NCI-H2171 treated with DMSO at 0.1 percent for 48 hours (cell line): ENCODE measurements at regions not wholly inside any gene's neighbourhood (a gene's known extent, or its start where the extent isn't known, plus 50 kb on each side); places are given as distances from the start of the nearest gene placed in this dataset.

Experiments
- DNase-seq: peaks from one replicate; lab custom pipeline; 2025; lab: John Stamatoyannopoulos, UW

DNA sequence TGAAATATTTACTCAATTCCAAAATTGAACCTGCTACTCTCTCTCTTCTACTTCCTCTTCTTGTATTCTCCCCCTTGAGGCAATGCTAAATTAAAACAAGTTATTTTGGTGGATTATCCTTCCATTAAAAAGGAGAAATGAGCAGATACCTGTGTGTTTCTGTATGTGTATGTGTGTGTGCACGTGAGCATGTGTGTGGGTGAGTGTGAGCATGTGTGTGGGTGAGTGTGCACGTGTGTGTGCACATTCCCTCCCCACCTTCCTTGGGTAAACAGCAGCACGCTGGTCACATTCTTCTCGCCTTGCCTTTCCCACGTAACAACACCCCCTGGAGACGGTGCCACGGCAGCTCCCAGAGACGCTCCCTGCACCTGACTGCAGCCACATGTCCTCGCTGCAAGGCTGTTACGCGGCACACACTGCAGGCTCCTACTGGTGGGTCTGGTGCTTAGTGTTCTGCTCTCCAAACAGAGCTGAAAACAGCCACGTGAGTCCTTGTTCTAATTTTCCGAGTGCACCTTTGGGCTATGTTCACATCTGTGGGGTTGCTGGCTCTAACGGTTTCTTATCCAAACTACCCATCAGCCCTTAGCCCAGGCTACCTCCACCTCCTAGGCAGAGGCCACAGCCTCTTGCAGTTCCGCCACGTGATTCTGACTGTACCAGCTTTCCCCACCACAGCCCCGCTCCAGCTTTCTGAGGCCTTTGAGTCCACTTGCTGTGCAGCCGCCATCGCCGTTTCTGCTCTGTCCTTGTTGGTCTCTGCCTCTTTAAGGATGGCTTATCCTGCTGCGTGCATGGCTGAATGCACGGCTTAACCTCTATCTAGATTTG is 123.4 kb downstream of the CTTN start:
- DNase-seq = no peak

DNA sequence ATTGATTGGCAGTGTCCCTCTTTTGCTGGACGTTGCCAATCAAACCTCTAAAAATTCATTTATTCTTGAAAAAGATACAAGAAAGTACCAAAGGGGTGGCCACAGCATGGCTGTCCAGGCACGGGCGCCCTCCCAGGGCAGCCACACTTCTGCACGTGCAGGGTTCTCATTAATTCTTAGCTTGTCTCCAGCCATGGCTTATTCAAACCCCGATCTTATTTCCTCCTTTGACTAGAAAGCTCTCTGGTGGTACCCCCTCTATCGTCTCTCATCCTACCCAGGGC is 123.9 kb downstream of the CTTN start:
- DNase-seq = no peak

DNA sequence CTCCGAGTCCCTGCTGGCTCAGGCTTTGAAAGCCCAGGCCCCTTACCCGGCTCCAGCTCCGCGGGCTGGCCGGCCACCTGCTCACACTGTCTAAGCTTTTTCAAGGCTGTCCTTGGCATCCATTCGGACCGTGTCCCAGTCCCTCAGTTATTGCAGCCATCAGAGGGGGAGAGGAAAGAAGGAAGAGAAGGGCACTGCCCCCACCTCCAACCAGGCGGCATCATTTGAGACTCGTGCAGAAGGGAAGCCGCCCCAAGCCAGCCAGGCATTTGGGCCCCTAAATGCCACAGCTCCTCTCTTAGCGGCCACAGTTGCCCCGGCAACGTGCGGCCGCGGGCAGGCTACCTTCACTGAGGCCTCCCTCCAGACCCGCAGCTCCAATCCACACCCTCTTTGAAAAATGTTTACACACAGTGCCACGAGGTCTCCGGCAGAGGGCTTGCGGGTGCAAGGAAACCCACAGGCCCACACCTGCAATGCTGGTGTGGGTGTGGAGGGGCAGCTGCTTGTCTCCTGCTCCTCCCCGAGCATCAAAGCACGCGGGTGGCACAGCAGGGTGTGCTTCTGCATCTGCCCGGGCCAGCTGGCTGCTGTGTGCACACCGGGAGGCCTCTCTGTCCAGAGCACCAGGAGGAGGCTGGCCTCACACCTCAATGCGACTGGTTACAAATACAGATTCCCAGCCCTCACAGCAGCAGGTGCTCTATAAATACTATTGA is 124.4 kb downstream of the CTTN start:
- DNase-seq = peak; percentile 65

DNA sequence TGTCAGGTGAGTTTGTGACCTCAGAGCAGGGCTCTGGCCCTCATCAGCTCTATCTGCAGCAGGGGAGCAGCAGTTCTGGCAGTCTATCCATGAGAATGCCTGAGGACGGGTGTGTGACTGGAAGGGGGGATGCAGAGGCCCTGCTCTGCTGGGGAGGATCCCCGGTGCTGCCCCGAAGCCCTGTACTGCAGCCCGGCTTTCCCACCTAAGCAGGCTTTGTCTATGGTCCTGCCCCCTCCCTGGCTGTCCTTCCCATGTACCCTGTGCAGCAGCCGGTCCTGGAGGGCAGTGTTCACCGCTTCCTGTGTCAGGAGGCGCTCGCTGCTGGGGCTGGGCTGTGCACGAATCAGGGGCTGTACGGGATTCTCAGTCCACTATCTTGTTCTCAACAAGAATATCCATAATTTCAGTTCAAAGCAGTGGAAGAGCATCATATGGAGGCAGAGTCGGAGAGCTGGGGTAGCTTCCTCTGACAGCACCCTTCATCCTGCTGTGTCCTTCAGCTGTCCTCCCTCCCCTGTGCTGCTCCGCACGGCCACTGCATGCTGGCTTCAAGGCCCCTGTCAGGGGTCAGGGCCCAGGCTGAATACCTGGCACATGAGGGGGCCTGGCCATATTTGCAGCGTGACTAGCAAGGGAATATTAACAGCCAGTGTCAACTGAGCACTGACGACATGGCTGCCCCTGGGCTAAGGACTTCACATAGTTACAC is 125.2 kb downstream of the CTTN start:
- no peak for DNase-seq

DNA sequence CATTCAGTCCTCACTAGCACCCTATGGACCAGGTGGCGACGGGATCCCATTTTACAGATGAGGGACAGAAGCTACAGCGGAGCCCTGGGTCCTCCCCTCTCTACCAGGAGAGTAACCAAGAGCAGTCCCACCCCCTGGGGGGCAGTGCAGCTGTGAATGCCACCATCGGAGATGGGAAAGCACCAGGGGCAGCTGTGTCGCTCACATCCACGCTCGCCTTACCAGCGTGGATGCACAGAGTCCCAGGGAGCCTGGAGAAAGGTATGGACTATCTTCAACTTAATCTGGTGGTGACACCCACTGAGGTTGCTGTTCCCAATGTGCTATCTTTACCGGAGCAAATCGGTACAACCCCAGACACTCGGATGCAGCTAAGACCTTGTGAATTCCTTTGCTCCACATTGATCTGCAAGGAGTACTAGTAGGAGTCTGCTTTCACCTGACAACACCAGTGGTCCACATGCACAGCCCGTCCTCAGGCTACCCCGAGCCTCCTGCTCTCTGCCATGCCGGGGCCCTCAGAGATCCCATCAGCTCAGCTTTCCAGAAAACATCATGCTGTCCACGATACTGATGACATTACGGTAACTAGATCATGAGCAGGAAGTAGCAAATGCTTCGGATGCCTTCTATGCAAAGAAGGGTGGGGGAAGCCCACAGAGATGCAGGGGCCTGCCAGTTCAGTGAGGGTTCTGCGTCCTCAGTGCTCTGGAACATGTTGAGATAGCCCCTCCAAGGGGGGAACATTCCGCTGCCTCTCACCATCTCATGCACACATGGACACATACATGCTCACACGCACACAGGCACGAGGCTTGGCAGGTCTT is 126.0 kb downstream of the CTTN start:
- no peak for DNase-seq

DNA sequence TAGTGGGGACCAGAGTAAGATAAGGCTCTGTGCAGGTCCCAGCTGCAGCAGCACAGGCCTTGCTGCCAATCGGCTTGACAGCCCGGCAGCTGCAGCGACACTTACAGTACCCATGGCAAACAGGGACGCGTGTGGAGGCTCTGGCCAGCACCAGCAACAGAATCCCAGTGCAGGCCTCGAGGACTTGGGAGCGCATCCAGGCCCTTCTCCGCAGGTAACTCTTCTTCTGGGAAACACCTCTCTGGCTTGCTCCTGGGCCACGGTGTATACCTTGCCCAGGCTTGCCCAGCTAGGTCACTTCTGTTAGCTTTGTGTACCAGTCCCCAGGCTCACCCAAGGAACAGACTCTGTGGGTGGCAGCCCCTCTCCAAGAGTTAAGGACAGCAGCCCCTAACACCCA is 126.7 kb downstream of the CTTN start:
- DNase-seq = no peak

DNA sequence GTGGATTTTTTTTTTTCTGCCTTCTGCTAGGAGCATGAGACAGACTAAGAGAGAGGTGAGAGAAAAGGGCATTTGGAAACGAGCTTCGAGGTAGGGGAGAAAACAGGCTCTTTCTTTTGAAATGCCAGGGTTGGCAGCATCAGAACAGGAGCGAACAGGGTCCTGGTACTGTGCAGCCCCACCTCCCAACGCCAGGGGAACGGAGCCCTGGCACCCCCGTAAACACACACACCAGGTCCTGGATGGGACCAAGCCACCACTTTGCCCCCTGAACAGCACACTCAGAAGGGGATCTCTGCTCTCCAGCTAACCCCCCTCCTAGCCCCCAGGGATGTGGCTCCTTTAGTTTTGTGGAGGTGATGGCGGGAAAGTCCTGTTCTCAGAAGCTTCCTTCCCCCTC is 127.1 kb downstream of the CTTN start:
- DNase-seq = no peak

DNA sequence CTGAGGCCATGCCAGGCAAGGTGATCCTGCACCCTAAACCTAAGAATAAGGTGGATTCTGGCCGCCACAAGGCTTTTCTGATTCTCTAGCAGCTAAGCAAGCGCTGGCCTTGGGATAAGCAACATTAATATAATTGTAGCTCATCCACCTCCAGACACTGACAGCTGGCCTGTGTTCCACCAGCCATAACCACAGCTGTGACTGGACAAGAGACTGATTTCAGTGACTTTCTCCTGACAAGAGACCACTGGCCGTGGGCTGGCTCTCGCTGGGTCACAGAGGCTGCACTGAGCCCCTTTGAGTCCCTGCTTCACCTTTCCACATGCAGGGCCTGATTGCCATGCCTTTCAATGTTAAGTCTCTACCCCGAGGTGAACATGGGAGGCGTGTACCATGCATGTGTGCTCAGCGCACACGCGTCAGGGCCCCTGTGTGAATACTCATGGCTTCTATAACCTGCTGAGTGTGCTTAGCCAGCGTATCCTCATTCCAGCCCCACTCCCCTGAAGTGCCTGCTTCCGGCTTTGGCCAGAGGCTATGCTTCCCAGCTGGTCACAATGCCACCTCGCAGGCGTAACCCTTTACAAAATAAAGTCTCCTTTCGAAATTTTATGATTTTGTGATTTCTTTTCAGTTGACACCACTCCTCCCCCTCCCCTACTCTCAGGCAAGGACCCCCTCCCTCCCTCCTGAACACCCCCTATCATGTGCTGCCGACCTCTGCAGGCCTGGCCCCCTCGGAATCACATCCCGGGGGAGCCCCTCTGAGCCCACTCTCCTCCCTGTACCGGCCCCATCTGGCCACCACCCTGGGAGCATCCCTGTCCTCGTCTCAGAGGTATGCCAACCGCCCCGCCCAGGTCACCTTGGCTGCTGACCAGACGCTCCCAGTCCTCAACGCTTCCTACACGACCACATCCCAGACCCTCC is 128.1 kb downstream of the CTTN start:
- no peak for DNase-seq

DNA sequence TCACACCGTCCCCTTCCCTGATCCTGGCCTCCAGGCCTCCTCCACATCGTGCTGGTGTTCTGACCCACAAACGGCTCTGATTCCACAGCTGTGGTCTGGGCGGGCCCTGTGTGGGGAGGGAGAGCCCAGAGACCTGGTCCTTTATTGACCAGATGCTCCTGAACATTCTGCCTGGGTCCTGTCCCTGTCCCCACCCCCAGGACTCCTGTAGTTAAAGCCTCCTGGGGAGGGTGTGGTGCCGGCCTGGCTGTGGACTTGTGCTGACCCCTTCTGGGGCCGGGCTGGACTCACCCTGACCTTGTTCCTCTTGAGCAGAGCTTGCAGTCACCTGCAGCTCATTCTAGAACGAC is 128.7 kb downstream of the CTTN start:
- no peak for DNase-seq

DNA sequence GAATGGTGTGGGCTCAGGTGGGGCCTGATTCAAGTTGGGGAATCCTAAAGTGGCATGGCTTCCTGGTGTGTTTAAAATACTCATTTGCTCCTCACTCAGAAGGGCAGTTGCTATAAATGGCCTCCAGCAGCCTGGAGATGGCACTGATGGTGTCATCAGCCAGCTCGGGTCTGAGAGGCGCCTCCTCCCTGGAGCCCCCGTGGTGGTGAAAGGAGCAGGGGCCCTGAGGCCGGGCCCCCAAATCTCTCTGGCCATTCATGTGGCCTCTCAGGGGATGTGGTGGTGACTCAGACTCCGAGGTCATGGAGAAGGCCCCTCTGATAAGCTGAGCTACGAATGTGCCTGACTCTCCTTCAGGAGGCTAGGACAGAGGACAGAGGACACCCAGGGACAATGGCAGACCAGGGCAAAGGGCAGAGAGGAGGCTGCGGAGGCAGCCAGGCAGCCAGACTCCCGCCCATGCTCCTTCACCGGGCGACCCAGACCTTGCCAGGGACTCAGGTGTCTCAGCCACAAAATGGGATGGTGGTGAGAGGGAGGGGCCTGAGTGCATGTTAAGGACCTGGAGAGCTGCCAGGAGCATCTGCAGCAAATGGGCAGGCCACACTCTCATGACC is 129.2 kb downstream of the CTTN start:
- no peak for DNase-seq

DNA sequence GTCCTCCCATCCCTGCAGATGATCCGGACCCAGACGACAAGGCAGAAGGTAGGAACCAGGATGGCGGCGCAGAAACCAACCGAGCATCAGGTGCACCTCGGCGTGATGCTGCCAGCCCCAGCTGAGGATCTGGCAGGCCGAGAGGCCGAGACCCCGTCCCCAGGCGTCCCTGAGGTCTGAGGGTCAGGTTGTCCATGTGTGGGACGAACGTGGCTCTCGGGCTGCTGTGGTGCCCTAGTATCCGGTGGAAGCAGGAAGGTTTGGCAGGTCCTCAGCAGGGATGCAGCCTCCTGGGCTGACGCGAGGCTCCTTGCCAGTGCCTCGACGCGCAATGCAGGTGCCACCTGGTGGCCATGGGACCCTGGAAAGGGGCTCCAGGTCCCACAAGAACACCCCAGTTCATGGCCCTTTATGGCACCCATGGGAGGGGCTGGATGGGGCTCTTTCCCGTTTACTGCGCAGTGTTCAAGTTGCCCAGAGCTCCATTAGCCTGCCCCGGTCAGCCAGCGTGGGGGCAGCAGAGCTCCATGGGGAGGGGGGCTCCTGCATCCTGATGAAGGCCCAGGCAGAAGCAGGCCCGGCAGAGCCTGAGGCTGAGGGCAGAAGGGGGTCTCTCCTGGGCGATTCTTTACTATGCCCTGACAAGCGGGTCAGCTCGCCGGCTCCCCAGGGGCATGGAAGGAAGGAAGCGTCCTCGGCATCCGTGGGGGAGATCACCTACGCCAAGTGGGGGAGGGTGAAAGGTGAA is 129.9 kb downstream of the CTTN start:
- no peak for DNase-seq

DNA sequence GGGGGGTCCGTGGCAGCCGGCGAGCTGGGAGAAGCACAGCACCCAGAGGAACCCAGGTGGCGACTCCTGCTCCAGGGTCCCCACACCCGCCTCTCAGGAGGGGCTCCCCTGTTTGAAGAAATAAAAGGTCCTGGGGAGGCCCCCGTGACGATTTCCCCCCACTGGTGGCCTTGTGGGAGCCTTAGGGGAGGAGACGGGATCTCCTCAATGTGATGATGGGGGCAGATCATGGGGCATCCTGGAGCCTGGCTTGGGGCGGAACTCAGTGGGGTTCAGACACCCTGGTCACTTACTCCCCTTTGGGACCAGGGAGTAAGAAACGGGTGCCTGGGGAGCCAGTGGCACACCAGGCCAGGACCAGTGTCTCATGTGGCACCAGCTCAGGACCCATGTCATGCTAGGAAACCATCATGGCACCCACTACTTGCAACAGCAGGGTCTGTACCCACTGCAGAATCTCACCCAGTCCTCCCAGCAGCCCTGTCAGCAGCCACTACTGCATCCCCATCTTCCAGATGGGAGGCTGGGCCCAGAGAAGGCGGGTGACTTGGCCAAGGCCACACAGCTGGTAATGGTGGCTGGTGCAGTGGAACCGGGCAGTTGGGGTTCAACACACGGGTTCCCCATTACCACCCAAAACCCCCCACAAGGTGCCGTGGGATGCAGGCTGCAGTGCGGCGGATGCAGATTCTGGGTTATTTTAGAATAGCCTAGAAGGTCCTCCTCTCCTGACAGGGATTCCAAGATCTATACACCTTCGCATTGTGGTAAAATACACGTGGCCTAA is 130.7 kb downstream of the CTTN start:
- DNase-seq = no peak

DNA sequence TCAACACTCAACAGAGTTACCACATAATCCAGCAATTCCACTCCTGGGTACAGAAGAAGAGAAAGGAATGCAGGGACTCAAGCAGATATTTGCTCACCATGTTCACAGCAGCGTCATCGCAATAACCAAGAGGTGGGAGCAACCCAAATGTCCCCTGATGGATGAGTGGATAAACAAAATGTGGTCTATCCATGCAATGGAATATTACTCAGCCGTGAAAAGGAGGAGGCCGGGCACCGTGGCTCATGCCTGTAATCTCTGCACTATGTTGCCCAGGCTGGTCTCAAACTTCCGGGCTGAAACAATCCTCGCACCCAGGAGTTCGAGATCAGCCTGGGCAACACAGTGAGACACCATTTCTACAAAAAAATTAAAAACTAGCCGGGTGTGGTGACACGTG is 131.7 kb downstream of the CTTN start:
- DNase-seq = no peak

DNA sequence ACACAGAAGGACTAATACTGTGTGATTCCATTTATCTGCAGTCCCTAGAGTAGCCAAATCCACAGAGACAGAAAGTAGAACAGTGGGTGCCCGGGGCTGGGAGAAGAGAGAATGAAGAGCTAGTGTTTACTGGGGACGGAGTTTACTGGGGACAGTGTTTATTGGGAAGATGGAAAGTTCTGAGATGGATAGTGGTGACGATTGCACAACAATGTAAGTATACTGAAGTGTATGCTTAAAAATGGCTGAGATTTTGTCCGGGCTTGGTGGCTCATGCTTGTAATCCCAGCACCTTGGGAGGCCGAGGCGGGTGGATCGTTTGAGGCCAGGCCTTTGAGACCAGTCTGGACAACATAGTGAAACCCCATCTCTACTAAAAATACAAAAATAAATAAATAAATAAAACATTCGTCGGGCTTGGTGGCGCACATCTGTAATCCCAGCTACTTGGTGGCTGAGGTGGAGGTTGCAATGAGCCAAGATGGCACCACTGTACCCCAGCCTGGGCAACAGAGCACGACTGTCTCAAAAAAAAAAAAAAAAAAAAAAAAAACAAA is 132.4 kb downstream of the CTTN start:
- DNase-seq = no peak

DNA sequence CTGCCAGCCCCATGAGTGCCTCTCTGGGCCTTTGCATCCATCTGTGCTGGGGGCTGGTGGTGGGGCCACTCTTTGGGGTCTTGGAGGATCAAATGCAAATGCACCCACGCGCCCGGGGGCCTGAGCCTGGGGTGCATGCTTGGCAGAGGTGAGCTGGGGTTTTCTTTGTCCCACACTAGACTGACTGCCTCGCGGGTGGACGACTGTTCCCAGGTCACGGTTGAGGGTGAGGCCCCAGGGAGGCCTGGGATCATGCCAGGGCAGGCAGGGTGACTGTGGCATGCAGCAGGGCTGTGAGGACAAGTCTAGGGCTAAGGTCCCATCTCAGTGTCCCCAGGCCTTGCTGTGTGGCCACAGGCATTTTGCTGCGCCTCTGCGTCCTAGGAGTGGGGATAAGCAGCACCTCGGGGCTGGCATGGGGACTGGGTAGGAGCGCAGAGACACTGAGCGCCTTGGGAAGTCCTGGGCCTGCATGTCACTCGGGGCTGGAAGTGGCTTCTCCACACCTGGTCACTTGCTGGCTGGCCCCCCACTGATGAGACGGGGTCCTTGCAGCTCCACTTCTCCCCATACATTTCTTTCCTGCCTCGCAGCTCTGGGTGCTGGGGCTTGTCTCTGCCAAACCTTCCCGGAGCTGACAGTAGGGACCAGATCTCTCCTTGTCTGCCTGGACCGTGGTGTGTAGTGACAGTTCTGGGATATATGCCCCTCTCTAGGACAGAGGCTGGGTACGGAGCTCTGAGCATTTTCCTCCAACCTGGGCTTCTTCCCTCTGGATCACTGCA is 133.1 kb downstream of the CTTN start:
- no peak for DNase-seq

DNA sequence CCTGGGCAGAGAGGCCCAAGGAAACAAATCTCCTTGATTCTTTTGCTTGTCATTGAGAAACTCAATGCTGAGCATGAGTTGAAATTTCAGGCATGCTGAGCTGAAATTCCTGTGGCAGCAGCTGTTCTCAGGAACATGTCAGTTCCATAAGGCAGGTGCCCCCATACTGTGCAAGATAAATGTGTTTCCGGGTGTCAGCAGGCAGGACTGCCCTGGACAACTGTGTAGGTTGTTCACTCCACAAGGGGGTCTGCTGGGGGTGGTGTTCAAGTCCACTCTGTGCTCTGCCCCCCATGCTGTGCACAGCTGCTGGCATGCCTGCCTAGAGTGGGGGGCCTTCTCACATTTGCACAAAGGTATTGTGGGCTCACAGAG is 133.7 kb downstream of the CTTN start:
- DNase-seq = no peak

DNA sequence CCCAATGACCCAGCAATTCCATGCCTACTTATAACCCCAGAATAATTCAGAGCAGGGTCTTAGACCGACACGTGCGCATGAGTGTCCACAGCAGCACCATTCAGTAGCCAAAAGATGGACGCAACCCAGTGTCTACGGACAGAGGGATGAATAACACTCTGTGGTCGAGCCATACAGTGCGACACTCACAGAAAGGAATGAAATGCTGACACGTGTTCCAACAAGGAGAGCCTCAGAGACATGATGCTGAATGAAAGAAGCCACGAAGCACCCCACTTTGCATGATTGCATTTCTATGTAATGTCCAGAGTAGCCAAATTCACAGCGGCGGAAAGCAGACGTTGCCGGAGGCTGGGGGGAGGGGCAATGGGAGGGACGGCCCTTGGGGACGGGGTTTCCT is 134.4 kb downstream of the CTTN start:
- no peak for DNase-seq
